Neural cell (in vitro differentiated cells): ENCODE measurements at regions not wholly inside any gene's neighbourhood (a gene's known extent, or its start where the extent isn't known, plus 50 kb on each side); places are given as distances from the start of the nearest gene placed in this dataset.

Experiments used
- EP300 ChIP-seq: fragments of 450-650 bp; conservative IDR thresholded peaks from 2 replicates; pipeline ENCODE4 v1.6.1; 2014; ENCODE audit warnings: antibody characterized with exemption, mild to moderate bottlenecking, moderate library complexity; ENCODE audit not compliant: poor library complexity, severe bottlenecking
- POLR2AphosphoS5 ChIP-seq: IDR thresholded peaks from 2 replicates; pipeline ENCODE4 v1.6.1; 2012
- TF ChIP-seq, protein P1 (sequence below): fragments of 450-650 bp; IDR thresholded peaks from 2 replicates; pipeline ENCODE4 v1.5.1; 2014; ENCODE audit warnings: antibody characterized with exemption, mild to moderate bottlenecking, moderate library complexity; ENCODE audit not compliant: poor library complexity, severe bottlenecking

DNA sequence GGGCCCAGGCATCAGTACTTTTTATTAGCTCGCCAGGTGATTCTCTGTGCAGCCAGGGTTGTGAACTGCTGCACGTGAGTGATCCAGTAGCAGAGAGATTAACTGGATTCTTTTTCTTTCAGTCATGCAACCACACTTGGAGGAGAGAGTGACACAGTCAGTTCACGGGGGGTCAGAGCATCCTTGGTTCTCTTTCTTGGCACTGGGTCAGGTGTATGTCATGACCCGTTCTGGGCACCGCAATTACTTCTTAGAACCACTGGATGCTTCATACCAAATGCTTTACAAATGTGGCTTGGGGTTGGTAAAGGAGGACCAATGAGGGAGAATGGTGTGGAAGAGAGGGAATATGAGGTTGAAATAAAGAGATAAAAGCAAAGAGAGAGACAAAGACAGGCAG lies 368.7 kb downstream of the MLLT3 start:
- TF ChIP-seq, protein P1, sequence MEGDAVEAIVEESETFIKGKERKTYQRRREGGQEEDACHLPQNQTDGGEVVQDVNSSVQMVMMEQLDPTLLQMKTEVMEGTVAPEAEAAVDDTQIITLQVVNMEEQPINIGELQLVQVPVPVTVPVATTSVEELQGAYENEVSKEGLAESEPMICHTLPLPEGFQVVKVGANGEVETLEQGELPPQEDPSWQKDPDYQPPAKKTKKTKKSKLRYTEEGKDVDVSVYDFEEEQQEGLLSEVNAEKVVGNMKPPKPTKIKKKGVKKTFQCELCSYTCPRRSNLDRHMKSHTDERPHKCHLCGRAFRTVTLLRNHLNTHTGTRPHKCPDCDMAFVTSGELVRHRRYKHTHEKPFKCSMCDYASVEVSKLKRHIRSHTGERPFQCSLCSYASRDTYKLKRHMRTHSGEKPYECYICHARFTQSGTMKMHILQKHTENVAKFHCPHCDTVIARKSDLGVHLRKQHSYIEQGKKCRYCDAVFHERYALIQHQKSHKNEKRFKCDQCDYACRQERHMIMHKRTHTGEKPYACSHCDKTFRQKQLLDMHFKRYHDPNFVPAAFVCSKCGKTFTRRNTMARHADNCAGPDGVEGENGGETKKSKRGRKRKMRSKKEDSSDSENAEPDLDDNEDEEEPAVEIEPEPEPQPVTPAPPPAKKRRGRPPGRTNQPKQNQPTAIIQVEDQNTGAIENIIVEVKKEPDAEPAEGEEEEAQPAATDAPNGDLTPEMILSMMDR, result no peak
- TF ChIP-seq POLR2AphosphoS5, result no peak
- no peak for TF ChIP-seq EP300
